Activated CD4-positive, alpha-beta T cell treated with anti-CD3 and anti-CD28 coated beads, Interleukin-2, amount 50 U/mL, for 24 hours (primary cell): ENCODE measurements at regions not wholly inside any gene's neighbourhood (a gene's known extent, or its start where the extent isn't known, plus 50 kb on each side); places are given as distances from the start of the nearest gene placed in this dataset.

Experiments used
- DNase-seq, 2 donors: peaks; one replicate each; pipeline ENCODE4 v3.0.0-alpha.2; 2020; ENCODE audit warnings: low read depth in 1 of 2, low spot score in 1 of 2

DNA sequence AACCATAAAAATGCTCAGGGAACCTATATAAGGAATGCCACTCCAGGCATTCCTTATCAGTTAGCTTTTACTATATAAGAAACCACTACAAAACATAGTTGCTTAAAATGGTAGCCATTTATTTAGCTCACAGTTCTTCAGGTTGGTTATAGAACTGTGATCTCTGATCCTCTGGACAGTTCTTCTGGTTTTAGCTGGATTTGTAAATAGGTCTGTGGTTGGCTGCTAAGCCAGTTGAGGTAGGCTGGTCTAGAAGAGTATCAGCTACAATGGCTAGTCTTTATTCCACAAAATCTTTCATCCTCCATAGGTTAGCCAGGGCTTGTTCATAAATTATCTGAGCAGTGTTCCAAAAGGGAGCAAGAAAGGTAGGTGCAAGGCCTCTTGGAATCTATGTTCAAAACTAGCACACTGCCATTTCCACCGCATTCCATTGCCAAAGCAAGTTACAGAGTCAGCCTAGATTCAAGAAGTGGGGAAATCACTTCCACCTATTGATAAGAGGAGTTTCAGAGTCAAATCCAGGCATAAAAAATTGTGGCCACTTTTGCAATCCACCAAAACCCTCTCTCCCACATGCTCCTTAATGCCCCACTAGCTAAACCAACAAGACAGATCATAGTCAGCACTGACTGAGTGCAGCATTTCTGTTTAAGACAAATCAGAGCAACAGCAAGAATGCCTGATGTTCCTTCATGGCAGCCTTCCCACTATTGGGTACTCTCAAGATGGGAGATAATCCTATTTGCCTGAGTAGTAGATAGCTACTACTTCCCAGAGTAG, 146.4 kb downstream of the IRS1 start:
- no peak for DNase-seq

DNA sequence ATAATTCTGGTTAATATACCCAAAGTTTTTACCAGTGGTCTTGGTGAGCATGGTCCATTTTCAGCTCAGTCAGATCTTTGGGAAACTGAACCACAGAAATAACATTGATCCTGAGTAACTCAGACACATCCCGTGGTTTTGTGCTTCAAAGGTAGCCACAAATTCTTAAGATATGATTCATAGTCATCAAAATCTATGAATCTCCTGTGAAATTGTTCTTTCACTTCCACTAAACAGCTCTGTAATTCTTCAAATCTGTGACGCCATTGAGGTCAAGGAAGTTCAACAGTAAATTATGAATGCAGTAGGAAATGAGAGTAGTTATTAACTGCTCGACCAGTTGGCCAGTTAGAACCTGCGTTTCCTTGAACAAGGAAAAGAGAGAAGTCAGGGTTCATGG, 147.3 kb downstream of the IRS1 start:
- no peak for DNase-seq

DNA sequence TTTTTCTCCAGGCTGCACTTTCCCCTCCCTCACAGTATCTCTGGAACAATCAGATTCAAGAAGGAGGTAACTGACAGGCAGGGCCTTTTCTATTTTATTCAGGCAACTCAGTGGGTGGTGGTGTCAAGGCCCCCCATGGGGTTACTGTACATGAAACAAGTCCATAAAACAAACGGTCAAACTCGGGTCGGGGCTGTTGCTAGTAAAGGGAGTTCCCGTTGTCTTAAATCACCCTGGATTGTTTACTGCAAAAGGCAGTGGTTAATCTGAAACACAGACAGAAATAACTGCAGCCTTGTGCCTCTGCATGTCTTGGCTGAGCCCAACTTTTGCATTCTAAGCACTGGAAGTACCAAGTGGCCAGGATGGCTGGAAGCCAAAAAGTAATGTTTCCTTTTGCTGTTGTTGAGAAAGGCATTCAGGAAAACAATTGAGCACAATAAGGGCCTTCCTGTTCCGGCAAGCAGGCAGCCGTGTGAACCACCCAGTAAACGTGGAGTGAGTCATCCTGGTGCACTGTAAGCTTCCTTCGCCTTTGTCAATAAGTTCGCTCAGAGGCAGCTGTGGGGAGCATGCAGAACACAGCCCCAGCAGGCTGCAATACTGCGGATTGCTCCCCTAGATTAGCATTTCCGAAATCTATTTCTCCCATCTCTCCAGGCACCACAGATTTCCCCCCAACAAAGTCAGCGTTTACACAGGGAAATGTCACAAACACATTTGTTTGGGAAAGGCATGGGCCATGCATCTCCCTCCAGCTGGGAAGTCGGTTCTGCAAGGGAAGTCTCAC, 149.6 kb downstream of the IRS1 start:
- peak; percentile 17 to 38 for DNase-seq

DNA sequence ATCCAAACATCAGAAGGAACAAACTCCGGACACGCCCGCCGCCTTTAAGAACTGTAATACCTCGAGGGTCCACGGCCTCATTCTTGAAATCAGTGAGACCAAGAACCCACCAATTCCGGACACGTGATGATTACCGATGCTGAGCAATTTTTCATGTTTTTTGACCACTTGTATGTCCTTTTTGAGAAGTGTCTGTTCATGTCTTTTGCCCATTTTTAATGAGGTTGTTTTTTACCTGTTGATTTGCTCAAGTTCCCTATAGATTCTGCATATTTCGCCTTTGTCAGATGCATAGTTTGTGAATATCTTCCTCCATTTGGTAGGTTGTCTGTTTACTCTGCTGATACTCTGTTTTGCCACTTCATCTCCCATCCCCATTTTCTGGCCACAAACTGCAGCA, 150.4 kb downstream of the IRS1 start:
- DNase-seq: no peak

DNA sequence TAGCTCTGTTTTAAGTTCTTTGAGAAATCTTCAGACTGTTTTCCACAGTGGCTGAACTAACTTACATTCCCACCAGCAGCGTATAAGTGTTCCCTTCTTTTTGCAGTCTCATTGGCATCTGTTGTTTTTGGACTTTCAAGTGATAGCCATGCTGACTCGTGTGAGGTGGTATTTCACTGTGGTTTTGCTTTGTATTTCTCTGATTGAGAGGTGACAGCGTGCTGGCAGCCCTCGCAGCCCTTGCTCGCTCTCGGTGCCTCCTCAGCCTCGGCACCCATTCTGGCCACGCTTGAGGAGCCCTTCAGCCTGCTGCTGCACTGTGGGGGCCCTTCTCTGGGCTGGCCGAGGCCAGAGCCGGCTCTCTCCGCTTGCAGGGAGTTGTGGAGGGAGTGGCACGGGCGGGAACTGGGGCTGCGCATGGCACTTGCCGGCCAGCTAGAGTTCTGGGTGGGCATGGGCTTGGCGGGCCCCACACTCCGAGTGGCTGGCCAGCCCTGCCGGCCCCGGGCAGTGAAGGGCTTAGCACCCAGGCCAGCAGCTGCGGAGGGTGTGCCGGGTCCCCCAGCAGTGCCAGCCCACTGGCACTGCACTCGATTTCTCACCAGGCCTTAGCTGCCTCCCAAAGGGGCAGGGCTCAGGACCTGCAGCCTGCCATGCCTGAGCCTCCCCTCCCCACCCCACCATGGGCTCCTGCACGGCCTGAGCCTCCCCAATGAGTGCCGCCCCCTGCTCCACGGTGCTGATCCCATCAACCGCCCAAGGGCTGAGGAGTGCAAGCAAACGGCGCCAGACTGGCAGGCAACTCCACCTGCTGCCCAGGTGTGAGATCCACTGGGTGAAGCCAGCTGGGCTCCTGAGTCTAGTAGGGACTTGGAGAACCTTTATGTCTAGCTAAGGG, 151.8 kb downstream of the IRS1 start:
- no peak for DNase-seq

DNA sequence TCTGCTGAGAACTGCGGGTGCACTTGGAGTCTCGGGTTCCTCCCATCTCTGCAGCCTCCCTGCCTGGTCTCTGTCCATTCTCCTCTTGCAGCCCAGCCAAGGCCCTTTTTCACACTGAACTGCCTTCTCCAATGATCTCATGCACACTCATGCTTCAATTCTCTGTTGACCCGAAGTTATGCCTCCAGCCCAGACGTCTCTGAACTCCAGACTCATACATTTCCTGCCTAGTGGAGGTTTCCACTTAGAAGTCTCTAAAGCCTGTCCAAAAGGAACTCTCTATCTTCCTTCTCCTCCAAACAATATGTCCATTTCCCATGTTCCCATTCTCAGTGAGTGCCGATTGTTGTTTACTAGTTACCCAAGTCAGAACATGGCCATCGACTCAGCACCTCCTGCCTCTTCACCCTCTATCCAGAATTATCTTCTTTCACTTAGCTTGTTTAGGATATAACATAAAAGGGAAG, 155.2 kb downstream of the IRS1 start:
- DNase-seq: no peak

DNA sequence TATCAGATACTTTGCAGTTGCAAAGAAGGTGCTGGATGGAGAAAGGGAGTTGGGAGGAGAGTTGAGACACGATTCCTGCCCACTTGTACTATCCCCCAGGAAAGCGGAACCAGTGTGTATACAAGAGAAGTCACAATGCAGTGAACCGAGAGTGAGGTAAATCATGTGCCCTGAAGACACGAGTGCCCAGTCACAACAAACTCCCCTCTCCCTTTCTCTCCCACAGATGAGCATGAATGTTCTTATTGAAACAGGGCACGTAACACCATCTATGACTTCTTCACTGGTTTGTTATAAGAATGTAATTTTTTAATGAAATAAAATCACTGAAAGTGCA, 155.7 kb downstream of the IRS1 start:
- DNase-seq: no peak

DNA sequence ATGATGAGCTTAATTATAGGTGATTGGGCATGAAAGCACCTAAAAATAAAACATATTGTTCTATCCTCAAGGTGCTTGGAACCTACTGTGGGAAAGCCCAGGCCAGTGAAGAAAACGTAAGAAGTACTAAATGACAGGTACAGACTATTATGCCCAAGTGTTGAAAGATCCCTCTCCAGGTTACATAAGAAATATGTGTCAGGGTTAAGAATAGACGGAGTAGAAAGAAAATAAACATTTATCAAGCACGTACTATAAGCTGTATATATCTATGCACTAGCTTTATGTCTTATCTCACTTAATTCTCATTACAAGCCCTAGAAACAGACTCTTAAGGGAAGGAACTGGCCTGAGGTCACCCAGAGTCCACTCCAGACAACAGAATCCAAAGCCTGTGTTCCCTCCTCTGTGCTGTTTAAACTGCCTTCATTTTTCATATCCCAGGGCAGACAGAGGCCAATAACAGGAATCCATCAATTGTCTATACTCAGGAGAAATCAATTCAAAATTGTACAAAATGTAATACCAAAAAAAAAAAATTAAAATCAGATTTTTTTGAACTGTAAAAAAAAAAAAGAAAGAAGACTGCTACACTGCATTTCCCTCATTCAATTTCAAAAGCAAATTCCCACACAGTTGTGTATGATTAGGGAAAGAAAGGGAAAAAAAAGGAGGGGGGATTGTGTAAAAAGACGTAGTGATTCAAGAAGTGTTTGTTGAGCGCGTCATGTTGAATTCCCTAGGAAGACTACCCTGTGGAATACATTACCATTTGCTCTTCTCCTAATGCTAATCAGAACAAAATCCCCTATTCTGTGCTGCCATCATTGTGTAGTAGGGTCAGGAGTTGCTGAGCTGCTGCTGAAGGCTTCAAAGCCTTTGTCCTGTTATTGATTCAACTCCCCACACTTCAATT, 156.3 kb downstream of the IRS1 start:
- no peak for DNase-seq

DNA sequence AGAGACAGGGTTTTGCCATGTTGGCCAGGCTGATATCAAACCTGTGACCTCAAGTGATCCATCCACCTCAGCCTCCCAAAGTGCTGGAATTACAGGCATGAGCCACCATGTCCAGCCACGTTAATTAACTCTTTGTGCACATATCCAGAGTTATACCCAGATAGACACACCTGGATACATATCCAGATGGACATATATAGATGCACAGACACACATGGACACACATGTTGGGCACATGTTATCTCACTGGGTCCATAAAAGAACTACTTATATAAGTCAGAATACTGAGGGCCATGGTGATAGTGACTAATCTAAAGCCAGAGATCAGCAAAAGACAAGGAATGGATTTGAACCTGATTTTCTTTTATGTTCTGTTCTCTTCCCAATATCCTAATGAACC, 158.6 kb downstream of the IRS1 start:
- no peak for DNase-seq

DNA sequence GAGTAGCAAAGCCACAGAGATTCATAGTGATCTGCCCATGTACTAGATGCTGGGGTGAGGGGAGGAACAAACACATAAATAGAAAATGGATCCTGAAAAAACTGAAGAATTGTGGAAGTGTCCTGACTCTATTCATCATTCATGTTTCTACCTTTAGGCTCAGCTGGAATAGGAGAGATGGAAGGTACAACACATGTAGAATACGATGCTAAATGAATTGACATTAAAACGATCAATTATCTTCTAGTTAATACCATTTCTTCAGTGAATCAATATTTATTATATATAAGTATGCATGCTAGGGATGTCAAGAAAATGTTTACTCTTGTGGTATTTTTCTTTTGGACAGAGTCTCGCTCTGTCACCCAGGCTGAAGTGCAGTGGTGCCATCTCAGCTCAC, 159.1 kb downstream of the IRS1 start:
- no peak for DNase-seq

DNA sequence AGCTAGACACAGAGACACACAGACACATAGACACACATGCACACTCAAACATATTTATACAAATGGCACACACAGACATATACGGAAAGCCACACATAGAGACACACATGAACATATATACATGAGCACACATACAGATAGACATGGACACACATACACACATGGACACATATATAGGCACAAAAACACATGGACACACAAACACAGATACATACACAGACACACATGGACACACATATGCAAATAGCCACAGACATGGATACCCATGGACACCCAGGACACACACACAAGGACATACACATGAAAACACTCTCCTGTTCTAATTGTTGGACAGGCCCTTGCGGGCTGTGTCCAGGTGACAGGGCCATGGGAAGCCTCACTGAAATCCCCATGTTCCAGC, 160.1 kb downstream of the IRS1 start:
- no peak for DNase-seq

DNA sequence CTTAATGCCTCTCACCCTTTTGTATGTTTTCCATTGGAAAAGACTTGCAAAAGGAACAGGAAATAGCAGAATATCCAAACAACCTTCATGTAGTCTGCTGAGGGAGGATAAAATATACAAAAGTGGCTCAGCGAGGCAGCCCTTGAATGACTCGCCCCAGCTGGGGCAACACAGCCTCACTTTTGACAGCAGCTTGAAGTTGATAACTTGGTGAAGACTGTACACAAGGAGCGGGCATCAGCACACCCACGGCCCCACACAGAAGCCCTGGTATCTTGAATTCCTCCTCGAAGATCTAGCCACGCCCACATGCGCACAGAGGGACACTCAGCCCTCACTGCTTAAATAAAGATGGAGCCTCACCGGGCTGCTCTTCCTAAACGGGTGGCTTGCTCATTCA, 161.0 kb downstream of the IRS1 start:
- no peak for DNase-seq

DNA sequence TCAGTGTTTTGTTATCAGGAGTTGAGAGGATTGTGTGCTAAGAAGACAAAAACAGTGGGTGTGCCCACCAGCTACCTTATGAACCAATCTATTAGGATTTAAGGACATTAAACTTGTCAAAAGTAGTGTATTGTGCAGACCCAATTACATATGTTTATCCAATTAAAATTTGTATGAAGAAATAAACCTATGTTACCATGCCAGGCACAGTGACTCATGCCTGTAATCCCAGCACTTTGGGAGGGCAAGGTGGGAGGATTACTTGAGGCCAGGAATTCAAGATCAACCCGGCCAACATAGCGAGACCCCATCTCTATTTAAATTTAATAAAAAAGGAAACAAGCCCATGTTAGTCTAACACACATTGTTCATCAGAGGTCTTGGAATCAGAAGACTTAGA, 162.2 kb downstream of the IRS1 start:
- DNase-seq: no peak

DNA sequence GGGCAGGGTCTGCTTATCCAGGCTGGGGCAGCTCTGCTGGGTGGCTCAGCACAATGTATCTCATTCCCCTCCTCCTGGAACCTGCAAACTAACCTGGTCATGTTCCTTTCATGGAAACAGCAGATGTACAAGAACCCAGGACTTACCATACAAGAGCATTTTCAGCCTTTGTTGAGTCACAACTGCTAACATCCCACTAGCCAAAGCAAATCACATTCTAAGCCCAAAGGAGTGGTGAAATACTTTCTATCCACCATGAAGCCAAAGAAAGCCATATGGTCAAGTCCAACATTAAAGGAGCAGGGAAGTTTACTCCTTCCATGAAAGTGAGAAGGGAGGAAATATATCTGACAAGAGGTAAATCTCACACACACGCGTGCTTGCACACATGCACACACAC, 163.0 kb downstream of the IRS1 start:
- DNase-seq: no peak

DNA sequence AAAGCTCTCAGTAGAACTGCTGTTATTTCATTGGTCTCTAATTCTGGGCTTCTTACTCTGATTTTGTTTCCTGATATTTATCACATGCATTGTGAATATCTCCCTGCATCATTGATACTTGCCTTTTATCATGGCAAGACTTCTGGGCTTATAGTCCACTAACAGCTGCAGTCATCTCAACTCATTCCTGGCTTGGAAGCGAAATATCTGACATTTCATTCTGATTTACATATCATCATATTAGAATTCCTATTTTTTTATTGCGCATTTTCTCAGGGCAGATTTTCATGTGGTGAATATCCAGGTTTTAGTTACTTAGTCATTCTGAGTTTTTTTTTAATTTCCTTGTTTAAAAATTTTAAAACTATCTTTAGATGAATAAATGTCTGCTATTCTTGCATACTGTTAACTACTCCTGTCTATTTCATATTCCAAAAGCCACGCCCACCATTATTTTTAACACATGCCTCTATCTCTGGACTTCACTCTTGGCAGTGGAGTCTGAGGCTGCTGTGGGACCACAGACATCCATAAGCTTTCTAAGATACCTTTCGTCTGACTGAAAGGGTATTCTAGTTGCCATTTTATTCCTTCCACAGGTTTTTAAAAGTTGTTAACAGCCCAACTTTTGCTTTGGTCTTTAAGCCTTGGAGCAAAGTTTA, 164.5 kb downstream of the IRS1 start:
- no peak for DNase-seq

DNA sequence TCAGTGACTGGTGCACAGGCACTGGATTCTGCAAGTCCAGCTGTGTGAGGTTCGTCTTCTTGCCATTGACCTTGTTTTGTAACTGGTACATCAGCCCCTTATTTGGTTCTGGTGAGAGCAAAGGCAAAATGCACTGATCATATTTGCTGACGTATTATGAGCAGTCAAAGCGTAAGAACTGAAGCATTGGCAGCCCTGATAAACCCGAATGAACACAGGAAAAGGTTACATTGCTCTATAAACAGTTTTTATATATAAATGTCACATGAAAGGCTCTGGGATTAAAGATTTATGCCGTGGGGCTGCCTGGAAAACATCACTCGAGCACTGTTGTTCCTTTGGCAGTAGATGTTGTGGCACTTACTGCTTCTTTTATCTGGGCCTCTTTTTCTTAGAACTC, 167.9 kb downstream of the IRS1 start:
- DNase-seq: no peak

DNA sequence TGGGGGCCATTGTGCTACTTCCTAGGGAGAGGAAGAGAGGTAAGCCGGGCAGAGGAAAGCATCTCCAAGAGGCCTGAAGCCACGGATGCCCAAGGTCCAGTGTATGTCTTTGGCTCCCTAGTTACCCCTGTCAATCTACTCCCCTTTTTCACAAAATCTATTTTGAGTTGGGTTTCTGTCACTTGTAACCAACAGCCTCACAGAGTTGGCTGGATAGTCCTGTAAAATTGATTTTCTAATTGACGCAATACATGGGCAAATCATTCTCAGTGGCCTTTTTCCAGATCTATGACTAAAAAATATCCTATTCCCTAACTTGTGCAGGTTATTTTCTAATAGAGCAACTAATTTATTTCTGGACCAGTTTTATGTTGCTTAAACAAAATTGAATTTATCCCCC, 168.4 kb downstream of the IRS1 start:
- DNase-seq: no peak

DNA sequence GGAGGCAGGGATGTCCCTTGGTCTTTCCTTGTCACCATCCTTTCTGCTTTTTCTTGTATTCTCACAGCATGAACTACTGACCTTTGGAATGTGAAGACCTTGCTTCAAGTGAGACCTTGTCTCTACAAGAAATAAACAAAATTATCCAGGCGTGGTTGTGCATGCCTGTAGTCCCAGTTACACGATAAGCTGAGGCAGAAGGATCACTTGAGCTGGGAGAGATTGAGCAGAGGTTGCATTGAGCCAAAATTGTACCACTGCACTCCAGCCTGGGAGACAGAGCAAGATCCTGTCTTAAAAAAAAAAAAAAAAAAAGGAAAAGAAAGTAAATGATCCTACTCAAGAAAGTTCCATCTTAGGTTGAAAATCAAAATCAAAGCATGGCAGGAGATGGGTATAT, 173.7 kb downstream of the IRS1 start:
- no peak for DNase-seq

DNA sequence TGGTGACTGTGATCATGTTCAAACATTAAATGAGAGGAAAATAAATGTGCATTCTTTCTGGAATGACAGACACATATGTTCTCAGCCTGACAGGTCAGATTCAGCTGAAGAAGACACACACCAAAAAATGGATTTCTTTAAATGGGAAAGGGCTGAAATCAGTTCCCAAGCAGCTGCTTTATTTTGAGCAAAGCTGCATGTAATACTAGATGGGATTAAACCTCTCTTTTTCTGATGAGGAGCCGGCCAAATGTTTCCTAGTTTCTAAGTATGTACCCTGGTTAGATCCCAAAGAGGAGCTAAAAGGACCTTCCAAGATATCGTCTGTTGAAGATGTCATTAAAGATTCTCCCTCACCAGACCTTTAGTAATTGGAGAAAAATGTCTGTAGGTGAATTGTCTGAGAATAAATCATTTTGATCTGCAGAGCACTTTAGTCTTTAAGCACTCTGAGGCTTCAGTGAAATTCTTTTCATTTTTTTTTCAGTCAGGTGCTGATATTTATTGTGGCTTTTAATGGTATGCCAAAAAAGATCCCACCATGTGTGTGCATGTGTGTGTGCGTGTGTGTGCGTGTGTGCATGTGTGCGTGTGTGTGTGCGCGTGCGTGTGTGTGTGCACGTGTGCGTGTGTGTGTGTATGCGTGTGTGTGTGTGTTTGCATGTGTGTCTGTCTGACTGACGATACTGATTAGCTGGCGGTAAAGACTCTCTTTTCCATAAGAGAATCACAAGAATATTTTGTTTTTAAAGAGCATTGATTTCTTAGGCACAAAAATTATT, 175.8 kb downstream of the IRS1 start:
- DNase-seq: no peak
